Left lobe of liver (tissue), 2 donors: ENCODE measurements at regions not wholly inside any gene's neighbourhood (a gene's known extent, or its start where the extent isn't known, plus 50 kb on each side); places are given as distances from the start of the nearest gene placed in this dataset.

Experiments used
- ATAC-seq: fragments of 200-7000 bp; cut with Tn5 transposase; one replicate; pipeline ENCODE4 v1.9.1; 2020; ENCODE audit warnings: mild to moderate bottlenecking, moderate library complexity
- DNase-seq: peaks from one replicate; pipeline ENCODE4 v3.0.0-alpha.2; 2020; ENCODE audit warnings: low spot score
- donor health status: DM: no; HTN: no; CAD: no; lungs with moderate emphysema.
- donor health status: DM: no; HTN: yes; CAD: no.

- DNase-seq (no peak), ATAC-seq (peak; percentile 48)
Observed at GRCh38 chr13:50071379-50071778, 56.1 kb downstream of the KCNRG start.

DNA sequence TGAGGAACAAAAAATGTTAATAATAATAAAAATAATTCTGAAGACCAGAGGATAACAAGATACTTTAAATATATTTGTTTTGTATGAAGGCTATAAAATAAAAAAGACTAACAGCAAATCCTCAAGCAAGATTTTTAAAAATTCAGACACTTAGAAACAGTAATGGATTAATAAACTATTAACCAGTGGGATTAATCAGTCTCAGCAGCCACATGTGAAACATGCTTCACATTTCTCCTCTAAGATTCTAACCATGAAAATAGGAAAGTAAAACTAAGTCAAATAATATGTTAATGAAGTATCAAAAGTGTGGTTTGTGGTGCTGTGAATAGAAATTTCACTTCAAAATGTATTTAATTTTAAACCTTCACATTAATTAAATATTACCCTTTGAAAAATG lies 57.4 kb downstream of the KCNRG start:
- no peak for ATAC-seq
- no peak for DNase-seq

DNA sequence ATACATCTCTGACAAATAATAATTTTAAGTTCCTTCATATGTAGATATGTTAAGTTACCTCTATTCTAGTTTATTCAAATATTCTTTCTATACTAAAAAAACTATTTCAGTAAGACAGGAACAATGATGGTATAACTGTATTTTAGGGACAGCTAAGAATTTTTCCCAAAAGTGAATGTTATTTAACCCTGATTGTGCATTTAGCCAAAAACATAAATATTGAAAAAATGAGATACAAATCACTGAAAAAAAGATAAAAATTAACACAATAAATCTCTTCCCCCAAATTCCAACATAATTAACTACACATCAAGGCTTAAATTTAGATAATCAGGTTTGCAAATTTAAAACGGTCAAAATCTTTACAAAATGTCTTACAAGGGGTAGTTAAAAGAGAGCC lies 58.1 kb downstream of the KCNRG start:
- ATAC-seq (no peak), DNase-seq (no peak)

DNA sequence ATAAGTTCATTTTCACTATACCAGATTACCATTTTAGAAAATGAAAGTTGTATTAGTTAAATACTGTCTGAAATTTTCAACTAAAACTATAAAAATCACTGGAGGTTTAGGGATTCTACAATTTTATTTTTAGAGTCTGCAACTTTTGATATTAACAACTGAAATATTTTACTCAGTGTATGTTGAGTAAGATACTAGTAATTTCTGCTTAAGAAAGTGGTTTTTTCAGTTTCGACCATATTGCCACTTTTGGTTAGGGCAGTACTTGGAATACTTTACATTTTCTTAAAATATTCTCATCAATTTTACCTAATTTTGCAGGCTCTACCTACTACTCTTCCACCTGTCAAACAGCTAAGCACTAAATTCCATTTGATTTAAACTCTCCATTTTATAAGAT lies 59.6 kb downstream of the KCNRG start:
- no peak for ATAC-seq

GRCh38 chr13:50075619-50076097 lies 60.4 kb downstream of the KCNRG start:
- no peak for ATAC-seq

More for the DNA sequence above, 59.6 kb downstream of the KCNRG start:
- no peak for DNase-seq

GRCh38 chr13:50077431-50077830 lies 62.2 kb downstream of the KCNRG start:
- DNase-seq: no peak
- no peak for ATAC-seq

More at GRCh38 chr13:50075619-50076097, 60.4 kb downstream of the KCNRG start:
- no peak for DNase-seq

DNA sequence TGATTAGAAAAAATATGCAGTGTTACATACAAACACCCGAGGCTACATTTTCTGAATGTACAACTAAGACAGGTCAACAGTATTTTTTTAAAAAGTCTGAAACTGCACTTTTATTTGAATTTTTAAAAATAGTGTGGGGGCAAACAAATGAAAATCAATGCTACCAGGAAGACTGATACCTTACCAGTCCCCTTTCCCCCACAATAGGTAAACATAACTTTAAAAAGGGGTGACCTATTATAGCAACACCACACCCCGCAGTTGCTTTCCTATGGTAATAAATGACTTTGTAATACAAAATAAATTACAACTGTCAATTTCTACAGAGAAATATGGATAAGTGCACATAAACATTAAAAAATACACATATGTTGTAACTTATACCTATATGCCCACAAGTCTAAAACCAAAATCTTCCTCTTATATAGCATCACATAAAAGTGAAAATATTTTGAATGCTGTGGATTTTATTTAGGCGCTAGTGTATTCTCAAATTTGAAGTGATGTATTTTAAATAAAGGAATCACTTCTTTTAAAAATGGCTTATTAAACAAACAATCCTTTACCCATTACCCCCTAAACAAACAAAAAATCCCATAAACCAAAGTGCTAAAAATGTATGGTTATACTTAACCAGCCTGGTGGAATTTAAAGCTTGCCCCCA lies 63.1 kb downstream of the KCNRG start:
- no peak for DNase-seq
- ATAC-seq: no peak

DNA sequence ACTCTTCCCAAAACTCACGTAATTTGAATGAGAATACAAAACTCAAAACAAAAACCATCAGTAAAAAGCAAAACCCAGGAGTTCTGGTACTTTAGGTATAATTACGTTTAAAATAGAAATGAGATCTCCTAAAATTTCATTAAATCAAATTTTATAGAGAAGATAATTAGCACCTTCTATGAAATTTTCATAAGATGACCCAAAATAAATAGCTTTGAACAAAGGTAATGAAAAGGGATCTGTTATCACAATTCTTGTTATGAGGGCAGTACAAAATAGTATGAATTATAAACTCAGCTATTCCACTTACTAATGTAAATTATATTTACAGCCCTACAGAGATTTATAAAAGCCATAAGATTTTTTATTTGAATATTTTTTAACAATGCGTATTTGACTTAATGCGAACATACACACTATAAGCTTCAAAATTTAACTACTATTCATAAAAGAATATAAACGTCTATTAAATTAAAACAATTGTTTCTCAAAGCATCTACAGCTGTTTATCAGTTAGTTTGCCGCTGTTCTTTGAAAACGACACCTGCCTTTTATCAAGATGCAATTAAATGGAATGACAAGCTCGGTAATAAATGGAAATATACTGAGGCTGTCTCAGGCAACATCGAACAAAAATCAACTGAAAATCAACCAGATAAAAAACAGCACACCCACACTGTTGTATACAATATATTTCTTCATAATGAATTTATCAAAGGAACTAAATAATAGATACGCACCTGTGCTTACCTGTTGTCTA lies 63.8 kb downstream of the KCNRG start:
- DNase-seq: no peak
- ATAC-seq: no peak

DNA sequence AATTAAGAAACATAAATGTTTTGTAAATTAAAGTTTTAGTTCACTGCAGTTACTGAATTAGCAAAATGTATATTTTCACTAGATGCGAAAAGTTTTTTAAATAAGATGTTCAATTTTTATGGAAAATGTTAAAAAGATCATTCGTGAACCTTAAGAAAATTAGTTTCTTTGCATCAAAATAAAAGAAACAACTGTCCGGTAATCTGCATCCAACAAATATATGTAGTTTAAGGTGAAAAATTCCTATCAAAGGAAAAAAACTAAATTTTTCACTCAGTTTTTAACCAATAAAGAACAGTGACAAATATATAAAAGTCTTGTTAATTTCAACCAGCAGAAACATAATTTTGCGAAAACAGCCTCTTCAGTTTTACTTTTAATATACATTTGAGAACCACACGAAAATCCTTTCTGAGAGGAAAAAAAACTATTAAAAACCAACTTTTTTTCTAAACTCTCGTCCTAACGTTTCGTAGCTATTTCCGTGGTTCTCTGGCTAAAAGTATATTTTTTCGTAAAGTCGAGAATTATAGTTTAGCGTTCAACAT lies 64.5 kb downstream of the KCNRG start:
- ATAC-seq (no peak), DNase-seq (no peak)

GRCh38 chr13:50080203-50080910 lies 65.1 kb downstream of the KCNRG start:
- DNase-seq (no peak), ATAC-seq (no peak)

DNA sequence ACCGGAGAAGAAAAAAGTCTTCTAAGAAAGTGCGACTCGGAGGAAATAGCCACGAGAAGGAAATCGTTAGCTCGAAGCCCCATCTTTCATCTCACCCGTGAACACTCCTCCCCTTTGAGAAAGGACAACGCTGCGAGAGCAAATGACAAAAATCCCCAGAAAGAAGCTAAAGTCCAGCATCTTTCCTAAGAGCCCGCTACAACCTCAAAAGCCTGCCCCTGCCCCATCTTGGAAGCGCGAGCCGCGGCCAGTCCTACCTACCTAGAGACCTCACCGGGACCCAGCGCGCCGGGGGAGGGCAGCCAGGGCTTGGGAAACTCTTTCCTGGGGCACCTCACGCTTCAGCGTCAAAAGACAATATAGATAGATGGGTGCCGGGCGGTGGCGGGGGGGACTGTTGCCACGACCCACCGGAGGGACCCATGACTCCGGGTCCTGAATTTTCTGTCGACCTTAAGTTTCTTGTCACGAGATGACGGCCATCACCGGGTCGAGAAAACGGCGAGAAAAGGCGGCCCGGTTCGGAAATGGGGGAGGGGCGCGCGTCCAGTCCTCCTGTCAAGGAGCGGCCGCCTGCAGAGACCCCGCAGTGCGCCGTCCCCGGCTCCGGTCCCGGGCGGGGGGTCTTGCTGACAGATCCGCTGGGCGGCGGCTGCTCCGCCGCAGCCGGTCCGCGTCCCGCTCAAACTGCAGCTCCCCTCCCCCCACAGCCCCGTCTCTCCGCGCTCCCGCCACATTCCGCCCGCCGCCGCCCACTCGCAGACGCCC lies 65.9 kb downstream of the KCNRG start:
- DNase-seq: peak; percentile 61
- ATAC-seq: peak; percentile 30

DNA sequence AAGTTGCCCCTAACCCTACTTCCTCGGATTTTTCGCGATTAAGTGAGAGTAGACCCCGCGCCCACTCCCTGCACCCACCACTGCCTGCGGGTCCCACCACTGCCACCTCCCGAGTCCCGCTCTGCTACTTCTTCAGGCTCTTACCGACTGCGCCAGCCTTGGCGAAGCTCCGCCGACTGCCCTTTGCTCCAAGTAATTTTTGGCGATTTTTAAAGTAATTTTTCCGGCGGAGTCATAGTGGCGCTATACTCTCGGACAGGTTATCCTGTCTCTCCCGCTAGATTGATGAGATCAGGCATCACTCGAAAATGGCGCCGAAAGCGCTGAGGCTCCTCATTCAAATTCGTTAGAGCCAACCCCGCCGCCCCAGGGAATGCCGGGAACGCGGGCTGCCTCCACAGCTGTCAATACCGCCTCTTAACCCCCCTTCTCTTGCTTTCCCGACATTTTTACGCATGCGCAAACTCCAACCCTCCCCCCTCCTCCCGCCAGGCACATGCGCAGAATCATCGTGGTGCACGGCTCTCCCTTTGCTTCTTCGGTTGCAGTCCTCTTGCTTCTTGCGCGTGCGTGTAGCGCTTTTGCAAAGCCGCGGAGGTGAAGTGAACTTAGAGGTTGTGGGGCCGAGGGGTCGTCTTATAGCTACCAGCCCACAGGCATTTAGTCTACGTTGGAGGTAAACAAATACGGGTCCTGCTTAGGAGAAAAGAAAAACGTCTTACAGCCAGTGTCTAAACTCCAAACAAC lies 66.6 kb downstream of the KCNRG start:
- peak; percentile 99 for DNase-seq
- peak; percentile 83 for ATAC-seq

DNA sequence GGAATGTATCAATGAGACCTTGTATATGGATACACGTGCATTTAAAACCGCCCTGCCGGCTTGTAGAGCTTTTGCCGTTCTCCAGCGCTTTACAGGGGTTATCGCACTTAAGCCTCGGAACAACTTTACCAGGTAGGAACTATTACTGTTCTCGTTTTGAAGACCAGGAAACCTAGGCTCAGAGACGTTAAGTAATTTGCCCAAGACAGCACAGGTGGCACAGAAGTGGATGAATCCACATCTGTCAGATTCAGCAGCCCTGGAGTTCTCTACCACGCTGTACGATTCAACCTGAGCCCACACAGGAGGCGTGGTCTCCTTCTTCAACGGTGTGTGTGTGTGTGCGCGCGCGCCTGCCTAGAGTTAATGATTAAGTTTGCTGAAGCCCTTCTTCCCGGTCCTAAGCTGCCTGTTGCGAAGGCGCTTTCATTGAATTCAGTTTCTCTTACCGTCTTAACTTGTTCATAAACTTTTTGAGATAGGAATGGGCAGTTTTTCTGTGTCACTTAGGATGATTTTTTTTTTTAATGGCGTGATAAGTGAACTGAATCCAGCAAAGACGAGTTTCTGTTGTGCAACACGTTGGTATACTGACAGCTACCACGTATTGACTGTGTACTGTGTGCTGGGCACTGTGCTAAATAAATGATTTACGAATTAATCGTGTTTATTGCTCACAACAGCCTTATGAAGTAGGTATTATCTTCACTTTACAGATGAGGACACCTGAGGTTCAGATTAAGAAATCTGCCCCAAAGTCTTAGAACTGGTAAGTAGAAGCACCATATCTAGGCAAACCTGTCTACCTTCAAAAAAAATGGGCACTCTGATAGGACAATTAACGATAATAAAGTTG lies 67.4 kb downstream of the KCNRG start:
- ATAC-seq (peak; percentile 79), DNase-seq (peak; percentile 87)

- no peak for DNase-seq
- ATAC-seq: no peak
Observed at GRCh38 chr13:50085063-50085462, 69.8 kb downstream of the KCNRG start.

DNA sequence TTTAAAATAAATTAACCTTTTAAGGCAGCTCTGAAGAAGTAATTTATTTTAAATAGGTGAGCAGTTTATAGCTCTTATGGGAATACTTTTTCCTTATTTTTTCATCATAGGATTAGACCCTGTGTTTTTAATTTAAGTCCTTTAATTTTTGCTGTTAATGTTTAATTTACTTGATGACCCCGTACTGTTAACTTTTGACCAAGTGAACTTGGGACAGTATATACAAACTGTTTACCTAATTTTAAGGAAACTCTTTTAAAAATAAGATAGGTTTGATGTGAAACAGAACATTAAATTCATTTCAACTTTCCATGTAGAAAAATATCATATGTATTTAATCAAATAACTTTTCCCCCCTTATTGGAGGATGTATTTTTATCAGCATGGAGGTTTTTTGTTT lies 74.4 kb downstream of the KCNRG start:
- ATAC-seq: peak; percentile 44
- no peak for DNase-seq

DNA sequence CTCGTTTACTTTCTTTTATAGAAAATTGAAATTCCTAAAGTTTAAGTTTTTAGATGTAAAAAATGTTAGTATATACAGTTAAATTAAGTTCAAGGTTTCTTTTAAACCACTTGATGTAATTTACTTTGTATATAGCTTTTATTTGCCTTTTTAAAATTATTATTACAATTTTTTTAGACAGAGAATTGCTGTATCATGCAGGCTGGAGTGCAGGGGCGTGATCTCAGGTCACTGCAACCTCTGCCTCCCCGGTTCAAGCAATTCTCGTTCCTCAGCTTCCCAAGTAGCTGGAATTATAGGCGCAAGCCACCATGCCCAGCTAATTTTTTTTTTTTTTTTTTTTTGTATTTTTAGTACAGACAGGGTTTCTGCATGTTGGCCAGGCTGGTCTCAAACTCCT lies 75.0 kb downstream of the KCNRG start:
- DNase-seq (no peak), ATAC-seq (no peak)

DNA sequence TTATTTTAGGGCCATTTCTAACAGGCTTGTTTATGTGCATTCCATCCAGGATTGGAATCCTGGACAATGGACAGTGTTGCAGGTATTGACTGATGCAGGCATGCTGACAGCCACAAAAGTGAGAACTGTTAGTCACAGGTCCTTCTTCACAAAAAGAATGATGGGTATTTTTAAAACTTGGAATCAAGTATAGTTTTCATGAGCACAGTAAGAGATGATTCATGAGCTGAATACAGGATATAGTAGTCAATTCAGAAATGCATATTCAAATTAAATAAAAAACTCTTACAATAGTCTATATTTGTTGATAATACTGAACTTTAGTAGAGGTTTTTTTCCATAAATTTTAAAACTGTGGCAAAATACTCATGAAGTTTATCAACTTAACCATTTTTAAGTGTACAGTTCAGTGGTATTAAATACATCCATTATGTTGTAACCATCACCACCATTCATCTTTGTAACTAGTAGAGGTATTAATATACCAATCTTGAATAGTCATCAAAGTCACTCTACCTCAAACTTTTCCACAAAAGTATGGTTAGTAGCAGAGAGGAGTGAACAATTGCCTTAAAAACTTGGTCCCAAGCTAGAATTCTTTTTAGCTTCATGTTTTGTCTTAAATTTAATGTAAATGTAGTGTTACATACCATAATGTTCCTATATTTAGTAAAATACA lies 79.5 kb downstream of the KCNRG start:
- no peak for DNase-seq

GRCh38 chr13:50098693-50099092 lies 83.4 kb downstream of the KCNRG start:
- no peak for DNase-seq
- ATAC-seq: no peak

More for the DNA sequence above, 79.5 kb downstream of the KCNRG start:
- ATAC-seq: no peak
